ENCODE measurements at regions not wholly inside any gene's neighbourhood (a gene's known extent, or its start where the extent isn't known, plus 50 kb on each side); places are given as distances from the start of the nearest gene placed in this dataset.
"Not testable (repeated sequence)": the region's sequence is repeated elsewhere in the genome, so short reads cannot be mapped to it uniquely, and the experiment has no call there.

DNA sequence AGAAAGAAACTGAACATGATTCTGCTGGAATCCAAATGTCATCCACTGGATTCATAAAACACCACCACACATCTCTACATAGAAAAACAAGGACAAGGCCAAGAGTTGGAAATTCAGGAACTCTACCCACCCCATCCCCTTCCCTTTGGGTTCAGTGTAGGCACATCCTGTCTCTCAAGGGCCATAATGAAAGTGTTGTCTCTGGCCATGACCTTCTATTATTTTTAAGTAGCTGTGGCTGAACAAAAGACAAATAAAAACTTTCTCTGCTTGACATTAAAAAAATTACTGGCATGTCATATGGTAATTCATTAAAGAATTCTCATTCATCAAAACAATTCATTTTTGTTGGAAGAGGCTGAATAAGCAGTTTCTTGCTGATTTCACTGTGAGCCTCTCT, 54.9 kb upstream of the ZBTB18 start:
- DNase-seq = no peak

DNA sequence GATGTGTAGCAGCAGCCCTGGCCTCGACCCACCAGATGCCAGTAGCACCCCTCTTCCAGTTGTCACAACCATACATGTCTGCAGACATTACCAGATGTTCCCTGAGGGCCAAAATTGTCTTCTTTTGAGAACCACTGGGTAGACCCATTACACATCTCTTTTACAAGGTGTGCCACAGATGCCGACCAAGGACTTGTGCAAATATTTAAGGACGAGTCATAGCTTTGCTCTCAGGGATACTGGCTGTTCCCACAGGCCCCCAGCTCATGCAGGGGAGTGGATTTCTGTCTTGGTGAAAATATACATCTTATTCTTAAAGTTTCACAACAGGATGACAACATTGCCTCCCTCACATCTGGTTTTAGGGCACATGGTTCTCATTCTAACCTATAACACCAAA, 59.4 kb upstream of the ZBTB18 start:
- DNase-seq = no peak

DNA sequence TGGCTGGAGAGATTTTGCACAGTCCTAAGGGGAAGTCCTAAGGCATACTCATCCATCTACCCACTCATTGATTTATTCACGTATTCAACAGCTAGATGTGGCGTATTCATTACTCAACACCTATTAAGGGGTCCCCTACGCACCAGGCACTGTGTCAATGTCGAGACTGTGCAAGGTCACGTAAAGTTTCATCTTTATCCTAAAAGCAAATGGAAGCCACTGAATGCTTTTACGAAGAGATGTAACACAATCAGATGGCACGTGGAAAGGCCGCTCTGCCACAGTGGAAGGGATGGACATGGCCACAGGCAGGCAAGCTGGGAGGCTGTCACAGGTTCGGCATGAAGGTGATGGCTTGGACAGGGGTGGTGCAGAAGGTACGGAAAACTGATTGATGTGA, 66.3 kb upstream of the ZBTB18 start:
- no peak for DNase-seq

DNA sequence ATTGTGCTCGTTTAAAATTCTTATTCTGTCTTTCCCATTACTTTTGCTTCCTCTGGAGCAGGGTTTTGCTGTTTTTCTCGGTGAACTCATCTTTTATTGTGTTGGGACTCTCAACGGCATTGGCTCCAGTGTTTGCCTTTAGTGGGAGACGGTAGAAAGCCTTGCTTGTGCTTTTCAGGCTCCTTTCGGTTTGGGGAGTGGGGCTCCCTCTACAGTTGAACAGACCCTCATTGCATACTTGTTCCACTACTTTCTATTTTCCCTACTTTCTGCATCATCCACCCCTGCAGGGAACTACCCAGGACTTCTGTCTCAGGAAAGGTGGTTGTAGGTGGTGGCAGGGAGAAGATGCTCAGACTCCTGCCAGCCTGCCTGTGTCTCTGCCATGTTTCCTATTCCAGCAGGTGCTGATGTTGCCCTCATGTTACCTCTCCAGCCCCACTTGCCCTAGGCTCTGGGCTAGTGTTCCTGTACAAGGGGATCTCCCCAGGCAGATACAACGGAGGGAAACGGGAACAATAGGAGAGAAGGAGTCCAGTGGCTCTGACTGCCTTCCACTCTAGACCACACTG, 68.5 kb upstream of the ZBTB18 start:
- DNase-seq = no peak

DNA sequence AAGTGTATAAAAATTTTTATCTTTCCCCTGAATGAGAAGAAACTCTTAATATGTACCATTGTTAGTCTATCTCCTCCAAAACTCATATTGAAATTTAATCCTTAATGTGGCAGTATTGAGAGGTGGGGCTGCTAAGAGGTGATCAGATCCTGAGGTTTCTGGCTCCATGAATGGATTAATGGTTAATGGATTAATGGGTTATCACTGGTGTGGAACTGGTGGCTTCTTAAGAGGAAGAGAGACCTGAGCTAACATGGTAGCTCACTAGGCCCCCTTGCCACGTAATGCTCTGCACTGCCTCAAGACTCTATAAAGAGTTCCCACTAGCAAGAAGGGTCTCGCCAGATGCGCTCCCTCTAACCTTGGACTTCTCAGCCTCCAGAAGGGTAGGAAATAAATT, 70.6 kb upstream of the ZBTB18 start:
- DNase-seq = no peak

DNA sequence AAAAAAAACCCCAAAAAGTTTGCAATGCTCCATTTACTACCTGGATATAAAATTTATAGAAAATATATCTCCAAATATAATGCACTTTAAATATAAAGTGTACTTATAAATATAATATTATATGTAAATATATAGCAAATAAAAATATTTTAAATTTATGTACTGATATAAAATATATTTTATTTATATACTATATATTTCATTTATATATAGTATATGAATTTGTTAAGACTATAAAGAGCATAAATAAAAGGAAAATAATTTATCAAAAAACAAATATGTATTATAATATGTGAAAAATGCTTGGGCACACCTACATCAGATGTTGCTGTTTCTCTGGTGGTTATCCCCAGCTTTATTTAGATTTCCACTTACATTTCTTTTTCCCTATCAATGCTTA, 71.0 kb upstream of the ZBTB18 start:
- DNase-seq = no peak

DNA sequence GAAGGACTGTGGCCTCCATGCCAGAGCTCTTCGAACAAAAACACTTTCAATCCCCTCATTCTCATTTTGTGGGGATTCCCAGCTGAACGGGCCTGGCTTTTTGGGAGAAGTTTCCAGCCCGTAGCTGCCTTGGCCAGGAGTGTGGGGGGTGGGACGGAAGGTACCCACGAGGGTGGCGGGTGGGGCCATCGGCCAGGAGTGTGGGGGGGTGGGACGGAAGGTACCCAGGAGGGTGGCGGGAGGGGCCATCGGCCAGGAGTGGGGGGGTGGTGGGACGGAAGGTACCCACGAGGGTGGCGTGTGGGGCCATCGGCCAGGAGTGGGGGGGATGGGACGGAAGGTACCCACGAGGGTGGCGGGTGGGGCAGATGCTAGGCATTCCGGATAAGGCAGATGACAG, 71.7 kb upstream of the ZBTB18 start:
- DNase-seq = no peak

DNA sequence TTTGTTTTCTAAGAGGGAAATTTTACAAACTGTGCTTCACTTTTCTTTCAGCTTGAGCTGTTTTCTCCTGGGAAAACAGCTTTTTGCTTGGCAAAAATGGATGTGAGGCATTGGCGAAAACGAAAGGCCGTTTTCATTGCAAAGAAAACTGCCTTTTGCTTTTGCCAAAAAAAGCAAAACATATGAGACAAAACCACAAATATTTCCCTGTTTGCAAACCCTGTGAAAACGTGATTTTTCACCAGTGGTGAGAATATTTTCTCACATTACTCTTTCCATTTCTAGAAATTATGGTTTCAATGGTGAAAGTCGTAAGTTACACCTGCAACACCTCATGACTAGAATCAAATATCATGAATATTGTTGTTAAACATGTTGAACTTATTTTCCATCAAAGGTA, 74.0 kb upstream of the ZBTB18 start:
- DNase-seq = no peak

DNA sequence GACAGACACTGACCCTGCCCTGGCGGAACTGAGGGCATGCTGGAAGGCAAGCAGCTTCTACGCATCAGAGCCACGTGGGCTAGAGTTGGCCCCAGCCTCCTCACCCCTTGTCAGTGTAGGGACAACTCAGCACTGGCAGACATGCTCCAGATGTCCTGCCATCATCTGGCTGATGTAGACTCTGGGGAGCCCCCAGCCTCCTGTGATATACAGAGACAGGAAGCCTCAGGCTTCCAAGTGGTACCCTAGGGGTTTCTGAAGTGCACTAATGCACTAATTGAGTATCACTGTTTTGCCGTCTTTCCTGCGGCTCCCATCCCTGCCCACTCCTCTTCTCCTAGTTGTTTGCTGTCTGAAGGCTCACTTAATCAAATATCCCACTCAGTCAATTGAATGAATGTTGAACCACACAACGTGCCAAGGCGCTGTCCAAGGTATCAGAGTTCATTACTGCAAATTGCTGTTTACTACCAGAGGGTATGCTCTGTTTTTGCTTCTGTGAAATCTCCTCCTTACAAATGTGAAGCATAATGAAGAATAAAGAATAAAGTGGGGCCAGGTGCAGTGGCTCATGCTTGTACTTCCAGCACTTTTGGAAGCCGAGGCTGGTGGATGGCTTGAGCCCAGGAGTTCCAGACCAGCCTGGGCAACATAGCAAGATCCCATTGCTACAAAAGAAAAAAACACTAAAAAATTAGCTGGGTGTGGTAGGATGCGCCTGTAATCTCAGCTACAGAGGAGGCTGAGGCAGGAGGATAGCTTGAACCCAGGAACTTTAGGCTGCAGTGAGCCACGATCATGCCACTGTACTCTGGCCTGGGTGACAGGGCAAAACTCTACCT, 76.4 kb upstream of the ZBTB18 start:
- no peak for DNase-seq

DNA sequence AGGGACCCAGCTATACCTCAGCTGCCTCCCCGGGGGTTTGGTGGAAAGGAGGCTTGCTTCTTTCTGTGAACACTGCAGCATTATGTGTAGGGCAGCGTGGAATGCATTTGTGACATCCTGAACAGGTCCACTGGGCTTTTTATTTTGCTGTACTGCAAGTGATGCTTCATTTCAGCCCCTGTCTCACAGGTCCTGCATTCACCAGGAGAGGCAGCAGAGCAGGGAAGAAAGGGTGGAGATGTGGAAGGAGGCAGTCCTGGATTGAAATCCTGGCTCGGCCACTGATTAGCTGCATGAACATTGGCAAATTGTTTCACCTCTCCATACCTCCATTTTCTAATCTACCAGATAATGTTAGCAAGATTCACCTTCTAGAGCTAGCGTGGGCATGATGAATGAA, 77.9 kb upstream of the ZBTB18 start:
- no peak for DNase-seq

DNA sequence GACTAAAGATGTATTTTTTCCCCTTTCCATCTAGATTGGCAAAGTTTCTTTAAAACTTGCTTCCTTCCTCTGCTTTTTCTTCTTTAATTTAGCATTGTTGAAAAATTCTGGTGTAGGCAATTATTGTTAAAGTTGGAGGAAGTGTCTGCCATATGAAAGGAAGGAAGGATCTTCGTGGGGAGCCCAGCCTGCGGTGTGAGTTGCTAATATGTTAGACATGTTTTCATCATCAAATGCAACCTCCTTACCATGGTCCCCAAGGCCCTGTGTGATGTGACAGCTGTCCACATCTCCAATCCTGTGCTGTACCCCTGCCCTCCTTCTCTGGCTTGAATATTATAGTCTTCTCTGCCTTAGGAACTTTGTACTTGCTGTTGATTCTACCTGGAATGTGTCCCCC, 81.0 kb upstream of the ZBTB18 start:
- DNase-seq = no peak

DNA sequence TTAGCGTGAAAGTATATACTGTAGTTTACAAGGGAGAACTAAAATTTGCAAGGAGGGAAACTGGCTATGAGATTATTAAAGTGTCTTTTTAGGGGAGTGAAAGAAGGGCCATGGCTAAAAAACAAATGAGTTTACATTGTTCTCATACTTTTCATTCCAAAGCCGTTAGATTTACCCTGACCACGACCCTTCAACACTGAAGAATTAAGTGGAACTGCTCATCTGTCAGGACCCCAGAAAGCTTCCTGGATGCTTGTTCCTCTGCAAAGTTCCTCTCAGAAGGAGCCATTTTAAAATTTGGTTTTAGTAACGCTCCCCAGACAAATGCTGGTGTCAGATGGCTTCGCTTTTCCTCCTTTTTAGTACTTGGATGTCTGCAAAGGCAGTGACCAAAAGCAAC, 82.7 kb upstream of the ZBTB18 start:
- DNase-seq = no peak

DNA sequence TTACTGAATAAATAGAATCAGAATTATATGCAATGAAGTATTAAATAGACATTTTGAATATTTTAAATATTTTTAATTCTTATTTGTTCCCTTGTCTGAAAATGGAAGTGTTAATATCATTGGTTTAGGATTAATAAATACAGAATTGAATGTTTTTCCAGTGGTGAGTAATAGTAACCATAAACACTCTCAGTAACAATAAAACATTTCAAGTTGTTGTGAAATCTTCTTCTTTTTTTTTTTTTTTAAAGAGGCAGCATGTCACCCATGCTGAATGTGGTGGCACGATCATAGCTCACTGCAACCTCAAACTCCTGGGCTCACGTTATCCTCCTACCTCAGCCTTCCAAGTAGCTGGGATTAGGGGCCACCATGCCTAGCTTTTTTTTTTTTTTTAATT, 86.2 kb upstream of the ZBTB18 start:
- no peak for DNase-seq

DNA sequence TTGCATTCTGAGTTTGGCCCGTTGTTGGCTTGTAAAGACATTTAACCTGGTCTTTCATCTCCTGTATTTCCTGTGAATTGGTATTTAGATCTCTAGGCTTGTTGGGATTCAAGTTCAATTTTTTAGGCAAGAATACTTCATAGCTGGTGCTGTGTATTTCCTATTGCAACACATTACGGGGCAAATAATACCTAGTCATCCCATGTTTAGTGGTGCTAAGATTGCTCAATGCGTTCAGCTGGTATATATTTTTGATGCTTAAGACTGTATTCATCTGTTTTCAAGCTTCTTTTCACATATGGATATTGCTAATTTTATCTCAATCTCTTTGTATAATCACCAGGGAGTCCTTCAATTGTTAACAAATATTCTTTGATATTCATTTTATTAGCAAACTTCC, 87.5 kb upstream of the ZBTB18 start:
- no peak for DNase-seq

DNA sequence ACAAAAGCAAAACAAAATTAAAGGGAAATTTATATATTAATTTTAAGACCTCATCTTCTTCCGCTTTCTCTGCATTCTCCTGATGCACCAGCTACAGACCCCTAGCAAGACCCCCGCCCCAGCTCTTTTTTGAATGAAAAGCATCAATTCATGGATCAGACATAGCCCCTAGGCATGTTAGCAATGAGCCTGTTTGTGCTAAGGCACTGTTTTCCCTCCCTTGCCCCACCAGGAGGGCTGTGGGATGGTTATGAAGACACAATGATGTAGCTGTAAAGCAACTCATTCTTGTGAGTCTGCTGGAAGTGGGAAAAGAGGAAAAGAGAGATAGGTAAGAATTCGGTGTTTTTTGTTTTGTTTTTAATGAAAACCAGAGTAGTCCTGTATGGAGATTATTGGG, 88.5 kb upstream of the ZBTB18 start:
- DNase-seq = no peak

DNA sequence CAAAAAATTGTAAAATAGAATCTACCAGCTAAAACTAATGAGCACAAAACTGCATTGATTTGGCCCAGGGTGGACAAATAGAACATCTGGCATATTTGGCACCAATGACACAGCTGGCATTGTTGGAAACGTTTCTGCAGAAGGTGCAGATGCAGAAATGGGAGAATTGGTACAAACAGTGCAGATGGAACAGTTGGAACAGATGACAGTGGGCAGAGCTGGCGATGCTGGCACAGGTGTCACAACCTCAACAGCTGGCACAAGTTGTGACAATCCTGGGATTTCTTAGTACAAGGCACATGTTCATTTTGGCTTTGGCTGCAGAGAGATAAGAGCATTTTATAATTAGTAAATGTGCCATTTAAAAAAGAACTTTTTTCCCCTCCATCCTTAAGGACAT, 91.1 kb upstream of the ZBTB18 start:
- no peak for DNase-seq

DNA sequence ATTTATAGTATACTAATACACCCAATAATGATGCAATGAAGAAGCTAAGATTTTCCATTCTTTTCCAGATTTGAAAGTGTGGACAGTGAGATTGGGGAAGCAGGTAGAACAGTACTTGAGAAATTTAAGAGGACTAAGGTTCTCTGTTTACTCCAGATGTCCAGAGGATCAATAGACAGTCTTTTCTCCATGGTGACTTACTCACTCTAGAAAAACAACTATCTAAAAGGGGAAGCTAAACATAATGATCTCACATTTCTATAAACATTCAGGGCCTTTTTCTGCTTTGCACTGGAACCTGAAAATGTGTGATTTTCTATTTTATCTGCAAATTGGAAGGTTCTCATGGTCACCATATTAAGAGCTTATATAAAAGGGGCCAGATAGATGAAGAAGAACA, 93.9 kb upstream of the ZBTB18 start:
- no peak for DNase-seq

DNA sequence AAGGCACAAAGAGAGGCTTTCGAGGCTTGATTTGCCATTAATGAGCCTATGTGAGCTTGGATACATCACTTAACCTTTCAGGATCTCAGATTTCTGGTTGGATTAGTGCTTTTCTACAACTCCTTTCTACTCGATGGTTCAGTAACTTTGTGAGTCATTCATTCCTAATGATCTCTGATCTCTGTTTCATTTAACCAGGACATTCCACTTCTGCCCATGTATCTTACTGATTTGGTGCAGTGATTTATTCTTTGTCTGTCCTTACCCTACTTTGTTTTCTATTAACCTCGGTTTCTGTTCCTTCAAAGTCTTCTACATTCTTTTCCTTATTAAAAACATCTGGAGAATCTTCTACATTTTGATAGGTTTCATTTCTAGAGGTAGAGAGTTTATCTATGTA, 94.6 kb upstream of the ZBTB18 start:
- DNase-seq = no peak

DNA sequence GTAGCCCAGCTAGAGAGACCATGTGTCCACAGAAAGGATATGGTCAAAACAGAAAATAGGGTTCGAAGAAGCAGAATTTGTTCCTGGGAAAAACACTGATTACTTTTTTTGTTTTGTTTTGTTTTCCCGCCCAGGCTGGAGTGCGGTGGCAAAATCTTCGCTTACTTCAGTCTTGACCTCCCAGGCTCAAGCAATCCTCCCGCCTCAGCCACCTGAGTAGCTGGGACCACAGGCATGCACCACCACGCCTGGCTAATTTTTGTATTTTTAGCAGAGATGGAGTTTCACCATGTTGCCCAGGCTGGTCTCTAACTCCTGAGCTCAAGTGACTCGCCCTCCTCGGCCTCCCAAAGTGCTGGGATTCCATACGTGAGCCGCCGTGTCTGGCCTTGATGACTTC, 99.9 kb upstream of the ZBTB18 start:
- not testable (repeated sequence) for DNase-seq

DNA sequence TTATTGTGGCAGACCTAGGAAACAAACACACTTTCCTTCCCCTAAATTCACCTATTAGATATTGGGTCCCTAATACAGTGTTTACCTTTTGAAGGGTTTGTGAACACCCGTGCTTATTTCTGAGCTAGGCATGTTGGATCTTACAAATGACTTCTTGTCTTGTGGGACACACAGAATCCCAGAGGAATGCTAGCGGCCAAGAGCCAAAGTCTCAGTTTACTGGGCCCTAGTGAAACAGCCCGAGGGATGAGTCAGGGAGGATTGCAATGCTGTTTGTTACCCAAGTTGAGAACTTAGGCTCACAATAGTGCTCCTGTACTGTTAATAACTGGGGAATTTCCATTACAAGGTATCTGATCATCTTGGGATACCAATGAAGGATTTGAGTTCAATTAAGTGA, 100.1 kb upstream of the AKT3 start:
- no peak for DNase-seq

DNA sequence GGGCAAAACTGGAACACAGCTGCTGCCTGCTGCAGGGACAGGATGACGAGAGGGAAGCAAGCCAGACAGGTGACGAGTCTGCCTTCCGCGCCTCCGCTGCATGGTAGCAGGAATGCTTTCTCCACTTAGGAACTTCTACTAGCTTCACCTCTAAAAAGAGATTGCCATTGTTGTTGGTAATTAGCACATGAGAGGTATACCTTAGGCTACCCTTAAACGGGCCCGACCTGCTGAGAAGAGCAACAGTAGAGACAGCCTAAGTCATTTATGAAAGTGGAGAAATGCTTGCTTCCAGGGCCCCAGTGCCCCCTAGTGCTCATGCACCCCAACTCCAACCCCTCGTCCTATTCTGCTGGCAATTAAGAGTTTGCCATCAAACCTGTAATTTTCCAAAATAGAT, 96.9 kb upstream of the AKT3 start:
- DNase-seq = peak; percentile 5 to 10

DNA sequence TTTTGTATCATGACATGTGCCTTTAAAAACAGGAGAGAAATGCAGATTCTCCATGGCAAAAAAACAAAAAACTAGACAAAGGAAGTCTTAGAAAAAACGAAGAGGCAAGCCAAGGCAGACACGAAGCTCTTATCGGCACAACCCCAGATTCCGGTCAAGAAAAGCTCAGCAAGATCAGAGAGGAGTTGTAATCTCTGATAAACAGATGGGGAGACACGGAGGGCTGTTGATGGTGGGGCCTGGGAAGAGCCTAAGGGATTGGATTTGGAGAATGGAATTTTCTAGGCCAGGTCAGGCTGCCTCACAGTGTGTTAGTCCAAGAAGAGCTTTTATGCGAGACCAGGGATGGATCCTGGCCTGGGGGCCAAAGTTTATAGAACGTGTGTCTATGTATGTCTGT, 96.2 kb upstream of the AKT3 start:
- no peak for DNase-seq

DNA sequence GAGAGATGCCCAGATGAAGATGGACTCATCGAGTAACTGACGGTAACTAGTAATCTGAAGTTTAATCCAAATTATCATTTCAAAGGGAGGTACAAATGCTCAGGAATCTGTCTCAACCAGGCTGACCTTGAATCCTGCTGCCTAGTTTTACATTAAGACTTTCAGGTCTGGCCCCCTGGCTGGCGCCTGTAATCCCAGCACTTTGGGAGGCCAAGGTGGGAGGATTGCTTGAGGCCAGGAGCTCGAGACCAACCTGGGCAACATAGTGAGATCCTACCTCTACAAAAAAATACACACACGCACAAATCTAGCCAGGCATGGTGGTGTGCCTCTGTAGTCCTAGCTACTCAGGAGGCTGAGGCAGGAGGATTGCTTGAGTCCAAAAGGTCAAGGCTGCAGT, 95.7 kb upstream of the AKT3 start:
- DNase-seq = no peak

DNA sequence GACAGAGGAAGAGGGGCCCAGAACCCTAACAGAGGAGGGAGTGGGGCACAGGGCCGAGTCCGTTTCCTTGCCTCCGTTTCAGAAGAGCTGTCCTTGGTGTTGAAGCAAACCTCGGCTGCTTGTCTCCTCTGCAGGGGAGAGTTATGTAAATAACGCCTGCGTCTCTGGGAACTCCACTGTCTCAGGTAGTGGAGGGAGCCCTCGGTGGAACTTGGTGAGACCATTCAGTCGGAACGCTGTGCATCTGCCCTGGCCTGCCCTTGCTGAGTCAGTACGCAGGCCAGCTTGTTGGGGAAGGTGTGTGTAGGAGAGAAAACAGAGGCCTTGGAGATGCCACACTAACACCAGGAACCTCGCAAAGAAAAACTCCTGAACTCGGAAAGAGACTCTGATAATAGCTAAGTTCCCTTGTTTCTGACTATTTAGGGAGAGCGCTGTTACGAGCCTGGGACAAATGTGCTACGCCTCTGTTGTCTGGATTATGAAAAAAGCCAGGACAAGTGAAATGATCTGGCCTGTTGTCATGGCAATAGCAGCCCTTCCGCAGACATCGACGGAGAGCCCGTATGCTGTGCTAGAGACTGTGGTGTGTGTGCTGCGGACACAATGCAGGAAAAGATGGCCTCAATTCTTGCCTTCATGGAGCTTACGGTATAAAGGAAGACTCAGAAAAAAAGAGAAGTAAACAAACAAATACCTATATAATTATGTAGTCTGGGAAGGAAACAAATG, 94.6 kb upstream of the AKT3 start:
- DNase-seq = no peak
